Spleen (tissue), 11 donors: ENCODE measurements at regions not wholly inside any gene's neighbourhood (a gene's known extent, or its start where the extent isn't known, plus 50 kb on each side); places are given as distances from the start of the nearest gene placed in this dataset.

Experiments used
- DNase-seq: peaks from one replicate; pipeline ENCODE4 v3.0.0-alpha.2; 2020
- H3K27ac ChIP-seq, 8 donors: fragments of 200-600 bp; sonication (generic) in 7 of 8; 1 replicate in 4 of 8; 2 replicates in 4 of 8; pipeline versions ENCODE4 v1.5.0 to v1.8.0; 2016 to 2021; ENCODE audit warnings: inconsistent platforms in 4 of 8, mild to moderate bottlenecking in 4 of 8, moderate library complexity in 1 of 8
- H3K27me3 ChIP-seq, 7 donors: fragments of 200-600 bp; sonication (generic) in 6 of 7; replicated peaks in 1 of 7; 1 replicate in 4 of 7; 2 replicates in 3 of 7; pipeline versions ENCODE4 v1.5.0 to v1.8.0; 2016 to 2021; ENCODE audit warnings: inconsistent platforms in 3 of 7, mild to moderate bottlenecking in 1 of 7
- H3K36me3 ChIP-seq, 6 donors: fragments of 200-600 bp; sonication (generic) in 5 of 6; 1 replicate in 4 of 6; 2 replicates in 2 of 6; pipeline versions ENCODE4 v1.5.0 to v1.8.0; 2016 to 2021; ENCODE audit warnings: inconsistent platforms in 2 of 6
- H3K4me1 ChIP-seq, 6 donors: fragments of 200-600 bp; sonication (generic) in 5 of 6; 1 replicate in 3 of 6; 2 replicates in 3 of 6; pipeline versions ENCODE4 v1.5.0 to v1.8.0; 2016 to 2021; ENCODE audit warnings: inconsistent platforms in 3 of 6
- H3K4me3 ChIP-seq, 8 donors: fragments of 200-600 bp; sonication (generic) in 7 of 8; 1 replicate in 4 of 8; 2 replicates in 4 of 8; pipeline versions ENCODE4 v1.5.0 to v1.8.0; 2016 to 2021; ENCODE audit warnings: inconsistent platforms in 4 of 8, mild to moderate bottlenecking in 4 of 8, moderate library complexity in 2 of 8
- H3K9me3 ChIP-seq, 8 donors: fragments of 200-600 bp; sonication (generic) in 7 of 8; 1 replicate in 4 of 8; 2 replicates in 4 of 8; pipeline versions ENCODE4 v1.5.0 to v1.8.0; 2016 to 2021; ENCODE audit warnings: inconsistent platforms in 4 of 8
- CTCF ChIP-seq, 11 experiments: fragments of 200-600 bp in 7 of 11; fragments of 450-650 bp in 4 of 11; sonication (generic) in 4 of 11; IDR thresholded peaks in 8 of 11; conservative IDR thresholded peaks in 3 of 11; 1 replicate in 7 of 11; 2 replicates in 4 of 11; pipeline versions ENCODE4 v1.4.0 to v1.8.0; 2016 to 2021; ENCODE audit warnings: antibody characterized with exemption in 11 of 11, inconsistent platforms in 4 of 11, mild to moderate bottlenecking in 1 of 11
- POLR2A ChIP-seq, 3 donors: fragments of 450-650 bp; IDR thresholded peaks; one replicate each; pipeline ENCODE4 v1.5.1; 2017; ENCODE audit warnings: antibody characterized with exemption in 3 of 3, mild to moderate bottlenecking in 1 of 3
- POLR2AphosphoS5 ChIP-seq, 3 donors: sonication (generic); formaldehyde crosslinking; IDR thresholded peaks; one replicate each; pipeline ENCODE4 v1.5.1; 2017; ENCODE audit warnings: antibody characterized with exemption in 3 of 3
- WGBS, 5 donors: extraction: QIAGEN DNeasy Blood & Tissue Kit in 3 of 5; methylation state at CpG; one replicate each; pipeline versions ENCODE4 v1.1.5 to v1.1.7; 2013 to 2018; 5-methylcytosine and 5-hydroxymethylcytosine counted together
- intact Hi-C: fragments of 100-400 bp; cut with DNase I; formaldehyde crosslinking; loops from one replicate; pipeline ENCODE4 v1.15.0; 2023; ENCODE audit warnings: low total_unique reads
- donor health status: healthy with polysubstance abuse.
- donor health status: DM: no; HTN: no; CAD: no; lungs with moderate emphysema.
- donor health status: DM: no; HTN: no; CAD: no.
- donor health status: Bipolar disorder and iron deficiency.
- donor health status: healthy.
- donor health status: DM: no; HTN: no; CAD: no.
- donor health status: DM: yes; HTN: yes; CAD: no.

- Histone ChIP-seq H3K27ac (no peak overlapping the region), H3K9me3 (peaks cover 0 to 13% (median 0%) of the 10 kb centered on the region in 8 donors), H3K4me3 (no peak overlapping the region), H3K36me3 (no peaks in the 10 kb centered on the region), H3K27me3 (no peaks in the 10 kb centered on the region), H3K4me1 (no peaks in the 10 kb centered on the region)
- intact Hi-C loops: no loop called here
- TF ChIP-seq CTCF (IDR thresholded peaks at IDR 0.05 in 8 of 11, conservative IDR thresholded peaks at IDR 0.05 in 3 of 11) (no peak), POLR2A (IDR thresholded peaks at IDR 0.05) (no peak), POLR2AphosphoS5 (IDR thresholded peaks at IDR 0.05) (no peak)
- DNase-seq: no peak
Observed at GRCh38 chr2:116680256-116680936, 1134.1 kb upstream of the DDX18 start.

GRCh38 chr2:116687371-116687770, 1127.1 kb upstream of the DDX18 start:
- TF ChIP-seq POLR2A (IDR thresholded peaks at IDR 0.05) (no peak), POLR2AphosphoS5 (IDR thresholded peaks at IDR 0.05) (no peak), CTCF (IDR thresholded peaks at IDR 0.05 in 8 of 11, conservative IDR thresholded peaks at IDR 0.05 in 3 of 11) (no peak)
- Histone ChIP-seq H3K27me3 (no peaks in the 10 kb centered on the region), H3K4me3 (no peak overlapping the region), H3K27ac (no peak overlapping the region), H3K36me3 (no peaks in the 10 kb centered on the region), H3K9me3 (peaks cover 0 to 13% (median 4%) of the 10 kb centered on the region in 8 donors), H3K4me1 (no peaks in the 10 kb centered on the region)
- intact Hi-C loops: no loop called here
- no peak for DNase-seq

- no peak overlapping the region for H3K4me3 ChIP-seq
- intact Hi-C loops: no loop called here
- no peaks in the 10 kb centered on the region for H3K36me3 ChIP-seq
- H3K27me3 ChIP-seq: no peaks in the 10 kb centered on the region
- H3K27ac ChIP-seq: no peak overlapping the region
- H3K4me1 ChIP-seq: no peaks in the 10 kb centered on the region
- no peak for DNase-seq
- TF ChIP-seq POLR2A (IDR thresholded peaks at IDR 0.05) (no peak), POLR2AphosphoS5 (IDR thresholded peaks at IDR 0.05) (no peak), CTCF (IDR thresholded peaks at IDR 0.05 in 8 of 11, conservative IDR thresholded peaks at IDR 0.05 in 3 of 11) (no peak)
- peaks cover 0 to 13% (median 4%) of the 10 kb centered on the region in 8 donors for H3K9me3 ChIP-seq
- 45 to 67% (median 50%) methylated on average over 2 of the region's 2 CpGs for WGBS, 5 donors
Observed at GRCh38 chr2:116692988-116693387, 1121.5 kb upstream of the DDX18 start.

GRCh38 chr2:116696223-116696622, 1118.3 kb upstream of the DDX18 start:
- H3K36me3 ChIP-seq: no peaks in the 10 kb centered on the region
- H3K27me3 ChIP-seq: no peaks in the 10 kb centered on the region
- no peak overlapping the region for H3K4me3 ChIP-seq
- WGBS, 5 donors: 67 to 72% (median 69%) methylated on average over 4 of the region's 4 CpGs
- H3K27ac ChIP-seq: no peak overlapping the region
- no peak for DNase-seq
- no peaks in the 10 kb centered on the region for H3K4me1 ChIP-seq
- intact Hi-C loops: no loop called here
- TF ChIP-seq POLR2AphosphoS5 (IDR thresholded peaks at IDR 0.05): no peak
- TF ChIP-seq CTCF (IDR thresholded peaks at IDR 0.05 in 8 of 11, conservative IDR thresholded peaks at IDR 0.05 in 3 of 11): no peak
- no peak for TF ChIP-seq POLR2A (IDR thresholded peaks at IDR 0.05)
- H3K9me3 ChIP-seq: no peaks in the 10 kb centered on the region
